Neural cell (in vitro differentiated cells): ENCODE measurements at regions not wholly inside any gene's neighbourhood (a gene's known extent, or its start where the extent isn't known, plus 50 kb on each side); places are given as distances from the start of the nearest gene placed in this dataset.

Source experiments
- CTCF ChIP-seq: fragments of 450-650 bp; IDR thresholded peaks from 2 replicates; pipeline ENCODE4 v1.5.1; 2014; ENCODE audit warnings: antibody characterized with exemption, mild to moderate bottlenecking, moderate library complexity; ENCODE audit not compliant: poor library complexity, severe bottlenecking
- EP300 ChIP-seq: fragments of 450-650 bp; conservative IDR thresholded peaks from 2 replicates; pipeline ENCODE4 v1.6.1; 2014; ENCODE audit warnings: antibody characterized with exemption, mild to moderate bottlenecking, moderate library complexity; ENCODE audit not compliant: poor library complexity, severe bottlenecking
- EZH2 ChIP-seq: fragments of 200-600, 300-800 bp; shearing (Covaris generic), sonication (generic); IDR thresholded peaks from 2 replicates; pipeline ENCODE4 v1.6.1; 2014; ENCODE audit warnings: antibody characterized with exemption, low read length, borderline replicate concordance, mild to moderate bottlenecking; ENCODE audit not compliant: insufficient read depth, poor library complexity, severe bottlenecking
- POLR2AphosphoS5 ChIP-seq: IDR thresholded peaks from 2 replicates; pipeline ENCODE4 v1.6.1; 2012
- RAD21 ChIP-seq: fragments of 450-650 bp; conservative IDR thresholded peaks from 2 replicates; pipeline ENCODE4 v1.6.1; 2014; ENCODE audit warnings: antibody characterized with exemption, mild to moderate bottlenecking, moderate library complexity
- SMC3 ChIP-seq: fragments of 450-650 bp; conservative IDR thresholded peaks from 2 replicates; pipeline ENCODE4 v1.6.1; 2014; ENCODE audit warnings: antibody characterized with exemption, mild to moderate bottlenecking, moderate library complexity; ENCODE audit not compliant: poor library complexity
- TF ChIP-seq, protein P1 (sequence below): IDR thresholded peaks from 2 replicates; pipeline ENCODE4 v1.6.1; 2012; ENCODE audit warnings: borderline replicate concordance

DNA sequence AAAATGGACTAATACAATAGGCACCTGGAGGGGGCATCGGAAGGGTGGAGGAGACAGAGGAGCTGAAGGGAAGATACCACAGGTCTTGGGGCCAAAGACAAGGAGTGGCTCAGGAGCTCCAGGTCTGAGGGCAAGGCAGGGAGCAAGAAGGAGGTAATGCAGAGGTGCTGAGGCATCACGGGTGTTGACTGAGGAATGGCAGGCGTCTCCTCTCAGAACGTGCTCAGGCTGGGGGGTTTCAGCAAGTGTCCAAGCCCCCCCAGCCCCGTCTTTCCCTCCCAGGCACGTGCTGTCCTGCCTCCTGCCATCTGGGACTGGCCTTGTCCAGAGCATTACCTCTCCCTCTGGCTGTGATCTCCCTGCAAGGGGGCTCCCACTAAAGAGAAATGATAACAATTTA is 265.4 kb downstream of the DCDC2C start:
- TF ChIP-seq CTCF: no peak
- TF ChIP-seq EZH2: no peak
- no peak for TF ChIP-seq EP300
- TF ChIP-seq SMC3: no peak
- TF ChIP-seq, protein P1, sequence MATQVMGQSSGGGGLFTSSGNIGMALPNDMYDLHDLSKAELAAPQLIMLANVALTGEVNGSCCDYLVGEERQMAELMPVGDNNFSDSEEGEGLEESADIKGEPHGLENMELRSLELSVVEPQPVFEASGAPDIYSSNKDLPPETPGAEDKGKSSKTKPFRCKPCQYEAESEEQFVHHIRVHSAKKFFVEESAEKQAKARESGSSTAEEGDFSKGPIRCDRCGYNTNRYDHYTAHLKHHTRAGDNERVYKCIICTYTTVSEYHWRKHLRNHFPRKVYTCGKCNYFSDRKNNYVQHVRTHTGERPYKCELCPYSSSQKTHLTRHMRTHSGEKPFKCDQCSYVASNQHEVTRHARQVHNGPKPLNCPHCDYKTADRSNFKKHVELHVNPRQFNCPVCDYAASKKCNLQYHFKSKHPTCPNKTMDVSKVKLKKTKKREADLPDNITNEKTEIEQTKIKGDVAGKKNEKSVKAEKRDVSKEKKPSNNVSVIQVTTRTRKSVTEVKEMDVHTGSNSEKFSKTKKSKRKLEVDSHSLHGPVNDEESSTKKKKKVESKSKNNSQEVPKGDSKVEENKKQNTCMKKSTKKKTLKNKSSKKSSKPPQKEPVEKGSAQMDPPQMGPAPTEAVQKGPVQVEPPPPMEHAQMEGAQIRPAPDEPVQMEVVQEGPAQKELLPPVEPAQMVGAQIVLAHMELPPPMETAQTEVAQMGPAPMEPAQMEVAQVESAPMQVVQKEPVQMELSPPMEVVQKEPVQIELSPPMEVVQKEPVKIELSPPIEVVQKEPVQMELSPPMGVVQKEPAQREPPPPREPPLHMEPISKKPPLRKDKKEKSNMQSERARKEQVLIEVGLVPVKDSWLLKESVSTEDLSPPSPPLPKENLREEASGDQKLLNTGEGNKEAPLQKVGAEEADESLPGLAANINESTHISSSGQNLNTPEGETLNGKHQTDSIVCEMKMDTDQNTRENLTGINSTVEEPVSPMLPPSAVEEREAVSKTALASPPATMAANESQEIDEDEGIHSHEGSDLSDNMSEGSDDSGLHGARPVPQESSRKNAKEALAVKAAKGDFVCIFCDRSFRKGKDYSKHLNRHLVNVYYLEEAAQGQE: no peak
- no peak for TF ChIP-seq POLR2AphosphoS5
- no peak for TF ChIP-seq RAD21
